Karpas-422 (cell line): ENCODE measurements at regions not wholly inside any gene's neighbourhood (a gene's known extent, or its start where the extent isn't known, plus 50 kb on each side); places are given as distances from the start of the nearest gene placed in this dataset.

Source experiments
- DNase-seq: peaks from one replicate; pipeline ENCODE4 v3.0.0-alpha.2; 2015
- H2AFZ ChIP-seq: fragments of 200-600 bp; sonication (generic); 2 replicates; pipeline ENCODE4 v1.6.1; 2014; ENCODE audit warnings: antibody characterized with exemption, low read length, mixed read lengths
- H3K27ac ChIP-seq: fragments of 200-600 bp; sonication (generic); 2 replicates; pipeline ENCODE4 v1.5.1; 2014; ENCODE audit warnings: mild to moderate bottlenecking, low read length, moderate library complexity
- H3K27me3 ChIP-seq: fragments of 200-600 bp; sonication (generic); 2 replicates; pipeline ENCODE4 v1.6.1; 2014; ENCODE audit warnings: low read length, mixed read lengths
- H3K36me3 ChIP-seq: fragments of 200-600 bp; sonication (generic); 2 replicates; pipeline ENCODE4 v1.6.1; 2014; ENCODE audit warnings: low read length, mixed read lengths; ENCODE audit not compliant: insufficient read depth
- H3K4me1 ChIP-seq: fragments of 200-600 bp; sonication (generic); 2 replicates; pipeline ENCODE4 v1.6.1; 2014; ENCODE audit warnings: mild to moderate bottlenecking, low read length, mixed read lengths
- H3K4me2 ChIP-seq: fragments of 200-600 bp; sonication (generic); 2 replicates; pipeline ENCODE4 v1.6.1; 2014; ENCODE audit warnings: low read length, low read depth, mild to moderate bottlenecking; ENCODE audit not compliant: poor library complexity, severe bottlenecking
- H3K4me3 ChIP-seq: fragments of 200-600 bp; sonication (generic); 2 replicates; pipeline ENCODE4 v1.5.1; 2014; ENCODE audit warnings: mild to moderate bottlenecking, antibody characterized with exemption, low read length, mixed read lengths
- H3K79me2 ChIP-seq: fragments of 200-600 bp; sonication (generic); 2 replicates; pipeline ENCODE4 v1.6.1; 2014; ENCODE audit warnings: mild to moderate bottlenecking, low read length, mixed read lengths
- H3K9ac ChIP-seq: fragments of 200-600 bp; sonication (generic); 2 replicates; pipeline ENCODE4 v1.6.0; 2014; ENCODE audit warnings: low read length
- H3K9me2 ChIP-seq: fragments of 200-600 bp; sonication (generic), shearing (Covaris generic); replicated peaks from 2 replicates; pipeline ENCODE4 v1.6.0; 2014; ENCODE audit warnings: mild to moderate bottlenecking, low read length, moderate library complexity; ENCODE audit not compliant: insufficient read depth
- H3K9me3 ChIP-seq: fragments of 300-700, 200-600 bp; sonication (generic); 2 replicates; pipeline ENCODE4 v1.6.1; 2014; ENCODE audit warnings: low read length, mixed read lengths
- H4K20me1 ChIP-seq: fragments of 200-600 bp; sonication (generic); 2 replicates; pipeline ENCODE4 v1.6.1; 2014; ENCODE audit warnings: mild to moderate bottlenecking, antibody characterized with exemption, low read length, low read depth; ENCODE audit not compliant: insufficient read depth

- Histone ChIP-seq H3K4me3 (no peak overlapping the region), H3K4me2 (no peak overlapping the region), H2AFZ (no peak overlapping the region), H3K4me1 (no peaks in the 10 kb centered on the region), H3K36me3 (no peaks in the 10 kb centered on the region), H4K20me1 (no peaks in the 10 kb centered on the region), H3K27ac (no peak overlapping the region), H3K9me3 (no peaks in the 10 kb centered on the region), H3K79me2 (no peaks in the 10 kb centered on the region), H3K9me2 (no peaks in the 10 kb centered on the region), H3K9ac (no peak overlapping the region), H3K27me3 (no peaks in the 10 kb centered on the region)
- DNase-seq = no peak
These were observed 590.3 kb downstream of the USP25 start for GRCh38 chr21:16320110-16320509.

- Histone ChIP-seq H4K20me1 (no peaks in the 10 kb centered on the region), H3K79me2 (no peaks in the 10 kb centered on the region), H3K27me3 (no peaks in the 10 kb centered on the region), H3K4me1 (no peaks in the 10 kb centered on the region), H2AFZ (no peak overlapping the region), H3K4me3 (no peak overlapping the region), H3K27ac (no peak overlapping the region), H3K9me3 (no peaks in the 10 kb centered on the region), H3K9ac (no peak overlapping the region), H3K36me3 (no peaks in the 10 kb centered on the region), H3K4me2 (no peak overlapping the region), H3K9me2 (no peaks in the 10 kb centered on the region)
- DNase-seq = no peak
These were observed 592.7 kb downstream of the USP25 start for GRCh38 chr21:16322454-16322853.

GRCh38 chr21:16323596-16323995 is 593.8 kb downstream of the USP25 start:
- no peak overlapping the region for H2AFZ ChIP-seq
- no peak for DNase-seq
- no peaks in the 10 kb centered on the region for H4K20me1 ChIP-seq
- H3K9me3 ChIP-seq = no peaks in the 10 kb centered on the region
- no peaks in the 10 kb centered on the region for H3K79me2 ChIP-seq
- H3K4me1 ChIP-seq = no peaks in the 10 kb centered on the region
- no peak overlapping the region for H3K4me3 ChIP-seq
- H3K4me2 ChIP-seq = no peak overlapping the region
- H3K27ac ChIP-seq = no peak overlapping the region
- no peaks in the 10 kb centered on the region for H3K9me2 ChIP-seq
- H3K9ac ChIP-seq = no peak overlapping the region
- no peaks in the 10 kb centered on the region for H3K27me3 ChIP-seq
- H3K36me3 ChIP-seq = no peaks in the 10 kb centered on the region

GRCh38 chr21:16324630-16325029 is 594.8 kb downstream of the USP25 start:
- Histone ChIP-seq H3K4me2 (no peak overlapping the region), H3K4me1 (no peaks in the 10 kb centered on the region), H4K20me1 (no peaks in the 10 kb centered on the region), H3K4me3 (no peak overlapping the region), H3K9me3 (no peaks in the 10 kb centered on the region), H3K27ac (no peak overlapping the region), H3K27me3 (no peaks in the 10 kb centered on the region), H2AFZ (no peak overlapping the region), H3K79me2 (no peaks in the 10 kb centered on the region), H3K9ac (no peak overlapping the region), H3K9me2 (no peaks in the 10 kb centered on the region), H3K36me3 (no peaks in the 10 kb centered on the region)
- no peak for DNase-seq

- Histone ChIP-seq H3K4me2 (no peak overlapping the region), H3K4me3 (no peak overlapping the region)
- peak; percentile 83 for DNase-seq
These were observed 600.5 kb downstream of the USP25 start for GRCh38 chr21:16330082-16330907.

GRCh38 chr21:16330908-16331268 is 601.1 kb downstream of the USP25 start:
- no peak overlapping the region for H3K4me2 ChIP-seq
- no peak overlapping the region for H3K9ac ChIP-seq
- DNase-seq = no peak
- no peak overlapping the region for H2AFZ ChIP-seq
- H3K4me1 ChIP-seq = no peaks in the 10 kb centered on the region
- H3K9me2 ChIP-seq = no peaks in the 10 kb centered on the region
- H3K79me2 ChIP-seq = no peaks in the 10 kb centered on the region
- H3K27me3 ChIP-seq = no peaks in the 10 kb centered on the region
- no peak overlapping the region for H3K27ac ChIP-seq
- no peaks in the 10 kb centered on the region for H3K36me3 ChIP-seq
- no peak overlapping the region for H3K4me3 ChIP-seq
- no peaks in the 10 kb centered on the region for H4K20me1 ChIP-seq
- no peaks in the 10 kb centered on the region for H3K9me3 ChIP-seq

More at GRCh38 chr21:16330082-16330907, 600.5 kb downstream of the USP25 start:
- Histone ChIP-seq H3K9me2 (no peaks in the 10 kb centered on the region), H4K20me1 (no peaks in the 10 kb centered on the region), H3K36me3 (no peaks in the 10 kb centered on the region), H3K9ac (no peak overlapping the region), H3K27ac (no peak overlapping the region), H3K79me2 (no peaks in the 10 kb centered on the region), H3K27me3 (no peaks in the 10 kb centered on the region), H3K9me3 (no peaks in the 10 kb centered on the region), H2AFZ (no peak overlapping the region), H3K4me1 (no peaks in the 10 kb centered on the region)

- no peaks in the 10 kb centered on the region for H3K9me3 ChIP-seq
- H3K4me2 ChIP-seq = no peak overlapping the region
- H3K9me2 ChIP-seq = no peaks in the 10 kb centered on the region
- no peak overlapping the region for H3K4me3 ChIP-seq
- DNase-seq = no peak
- no peak overlapping the region for H3K27ac ChIP-seq
- no peaks in the 10 kb centered on the region for H3K4me1 ChIP-seq
- no peaks in the 10 kb centered on the region for H4K20me1 ChIP-seq
- no peak overlapping the region for H3K9ac ChIP-seq
- no peaks in the 10 kb centered on the region for H3K79me2 ChIP-seq
- no peaks in the 10 kb centered on the region for H3K27me3 ChIP-seq
- no peaks in the 10 kb centered on the region for H3K36me3 ChIP-seq
- H2AFZ ChIP-seq = no peak overlapping the region
These were observed 607.5 kb downstream of the USP25 start for GRCh38 chr21:16337266-16337665.

- H3K4me3 ChIP-seq = no peak overlapping the region
- no peaks in the 10 kb centered on the region for H3K36me3 ChIP-seq
- no peak overlapping the region for H2AFZ ChIP-seq
- no peaks in the 10 kb centered on the region for H3K27me3 ChIP-seq
- no peak overlapping the region for H3K4me2 ChIP-seq
- no peak for DNase-seq
- no peaks in the 10 kb centered on the region for H3K9me3 ChIP-seq
- H3K9ac ChIP-seq = no peak overlapping the region
- no peaks in the 10 kb centered on the region for H3K4me1 ChIP-seq
- H4K20me1 ChIP-seq = no peaks in the 10 kb centered on the region
- H3K27ac ChIP-seq = no peak overlapping the region
- no peaks in the 10 kb centered on the region for H3K79me2 ChIP-seq
- no peaks in the 10 kb centered on the region for H3K9me2 ChIP-seq
These were observed 613.1 kb downstream of the USP25 start for GRCh38 chr21:16342932-16343331.
